Epithelial cell of proximal tubule (primary cell): ENCODE measurements at regions not wholly inside any gene's neighbourhood (a gene's known extent, or its start where the extent isn't known, plus 50 kb on each side); places are given as distances from the start of the nearest gene placed in this dataset.

Source experiments
- DNase-seq: peaks from one replicate; pipeline ENCODE4 v3.0.0-alpha.2; 2011; ENCODE audit warnings: low read depth
- H3K4me3 ChIP-seq: 2 replicates; pipeline ENCODE4 v1.5.1; 2011; ENCODE audit warnings: low read depth, mild to moderate bottlenecking, low read length
- TF ChIP-seq, protein P1 (sequence below): conservative IDR thresholded peaks from 2 replicates; pipeline ENCODE4 v1.5.1; 2012; ENCODE audit warnings: low read depth, mild to moderate bottlenecking, low read length

GRCh38 chr10:60574388-60574787, 184.7 kb upstream of the ANK3 start:
- DNase-seq: no peak
- TF ChIP-seq, protein P1, sequence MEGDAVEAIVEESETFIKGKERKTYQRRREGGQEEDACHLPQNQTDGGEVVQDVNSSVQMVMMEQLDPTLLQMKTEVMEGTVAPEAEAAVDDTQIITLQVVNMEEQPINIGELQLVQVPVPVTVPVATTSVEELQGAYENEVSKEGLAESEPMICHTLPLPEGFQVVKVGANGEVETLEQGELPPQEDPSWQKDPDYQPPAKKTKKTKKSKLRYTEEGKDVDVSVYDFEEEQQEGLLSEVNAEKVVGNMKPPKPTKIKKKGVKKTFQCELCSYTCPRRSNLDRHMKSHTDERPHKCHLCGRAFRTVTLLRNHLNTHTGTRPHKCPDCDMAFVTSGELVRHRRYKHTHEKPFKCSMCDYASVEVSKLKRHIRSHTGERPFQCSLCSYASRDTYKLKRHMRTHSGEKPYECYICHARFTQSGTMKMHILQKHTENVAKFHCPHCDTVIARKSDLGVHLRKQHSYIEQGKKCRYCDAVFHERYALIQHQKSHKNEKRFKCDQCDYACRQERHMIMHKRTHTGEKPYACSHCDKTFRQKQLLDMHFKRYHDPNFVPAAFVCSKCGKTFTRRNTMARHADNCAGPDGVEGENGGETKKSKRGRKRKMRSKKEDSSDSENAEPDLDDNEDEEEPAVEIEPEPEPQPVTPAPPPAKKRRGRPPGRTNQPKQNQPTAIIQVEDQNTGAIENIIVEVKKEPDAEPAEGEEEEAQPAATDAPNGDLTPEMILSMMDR: no peak
- H3K4me3 ChIP-seq: no peak overlapping the region

- no peak overlapping the region for H3K4me3 ChIP-seq
- TF ChIP-seq, protein P1: no peak
- peak; percentile 38 for DNase-seq
These were observed 183.7 kb upstream of the ANK3 start for GRCh38 chr10:60573336-60573735.

GRCh38 chr10:60572511-60573194, 183.0 kb upstream of the ANK3 start:
- peak overlapping the region; percentile 53 for H3K4me3 ChIP-seq
- peak; percentile 27 for DNase-seq
- TF ChIP-seq, protein P1: no peak

DNA sequence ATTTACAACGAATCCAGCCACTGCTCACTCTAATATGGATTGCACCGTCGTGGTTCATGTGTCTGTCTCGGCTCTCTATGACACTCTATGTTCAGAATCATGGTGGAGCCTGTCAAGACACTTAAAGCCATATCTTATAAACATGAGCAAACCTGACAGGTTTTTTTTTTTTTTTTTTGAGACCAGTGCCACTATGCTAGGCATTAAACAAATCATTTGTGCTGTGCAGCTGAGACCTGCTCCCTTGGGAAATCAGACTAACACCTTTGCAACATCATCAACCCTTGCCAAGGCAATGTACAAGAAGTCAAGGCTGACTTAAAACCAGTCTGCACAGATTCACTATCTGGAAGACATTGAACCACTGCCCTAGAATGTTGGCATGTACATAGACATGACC, 181.2 kb upstream of the ANK3 start:
- TF ChIP-seq, protein P1: no peak
- DNase-seq: no peak
- H3K4me3 ChIP-seq: no peak overlapping the region

- no peak overlapping the region for H3K4me3 ChIP-seq
- DNase-seq: no peak
- TF ChIP-seq, protein P1: no peak
These were observed 180.7 kb upstream of the ANK3 start for GRCh38 chr10:60570272-60570865.

- no peak overlapping the region for H3K4me3 ChIP-seq
- DNase-seq: no peak
- TF ChIP-seq, protein P1: no peak
These were observed 180.0 kb upstream of the ANK3 start for GRCh38 chr10:60569681-60570080.

GRCh38 chr10:60566096-60566495, 176.4 kb upstream of the ANK3 start:
- TF ChIP-seq, protein P1: no peak
- H3K4me3 ChIP-seq: no peak overlapping the region
- no peak for DNase-seq
